Stomach smooth muscle (tissue), 2 donors: ENCODE measurements at regions not wholly inside any gene's neighbourhood (a gene's known extent, or its start where the extent isn't known, plus 50 kb on each side); places are given as distances from the start of the nearest gene placed in this dataset.
"Not testable (repeated sequence)": the region's sequence is repeated elsewhere in the genome, so short reads cannot be mapped to it uniquely, and the experiment has no call there.

Source experiments
- H3K27ac ChIP-seq: one replicate; pipeline ENCODE4 v1.7.0; 2013; ENCODE audit warnings: mild to moderate bottlenecking, low read length, inconsistent platforms
- H3K27me3 ChIP-seq, 2 donors: one replicate each; pipeline ENCODE4 v1.7.0; 2013; ENCODE audit warnings: low read length in 2 of 2; ENCODE audit not compliant: insufficient read depth in 2 of 2, control insufficient read depth in 1 of 2
- H3K36me3 ChIP-seq, 2 donors: one replicate each; pipeline ENCODE4 v1.7.0; 2013; ENCODE audit warnings: low read length in 2 of 2; ENCODE audit not compliant: control insufficient read depth in 2 of 2, insufficient read depth in 2 of 2
- H3K4me1 ChIP-seq: one replicate; pipeline ENCODE4 v1.7.0; 2013; ENCODE audit warnings: low read length; ENCODE audit not compliant: control insufficient read depth, insufficient read depth
- H3K4me3 ChIP-seq, 2 donors: one replicate each; pipeline ENCODE4 v1.7.0; 2013; ENCODE audit warnings: low read length in 2 of 2
- H3K9ac ChIP-seq, 2 donors: one replicate each; pipeline ENCODE4 v1.7.0; 2013; ENCODE audit warnings: low read length in 2 of 2, mild to moderate bottlenecking in 1 of 2
- H3K9me3 ChIP-seq, 2 donors: one replicate each; pipeline ENCODE4 v1.7.0; 2013; ENCODE audit warnings: low read length in 2 of 2; ENCODE audit not compliant: control insufficient read depth in 2 of 2
- donor health status: healthy.
- donor health status: Pancreatic carcinoma.

- Histone ChIP-seq H3K27me3 (no peaks in the 10 kb centered on the region), H3K9me3 (no peaks in the 10 kb centered on the region), H3K27ac (no peak overlapping the region), H3K9ac (no peak overlapping the region), H3K4me3 (no peak overlapping the region), H3K4me1 (no peaks in the 10 kb centered on the region), H3K36me3 (no peaks in the 10 kb centered on the region)
Measured at GRCh38 chr3:158920371-158920770, 118.5 kb downstream of the MFSD1 start.

- no peaks in the 10 kb centered on the region for H3K27me3 ChIP-seq
- no peak overlapping the region for H3K9ac ChIP-seq
- H3K27ac ChIP-seq: no peak overlapping the region
- H3K4me1 ChIP-seq: no peaks in the 10 kb centered on the region
- no peak overlapping the region for H3K4me3 ChIP-seq
- H3K36me3 ChIP-seq: no peaks in the 10 kb centered on the region
- no peaks in the 10 kb centered on the region for H3K9me3 ChIP-seq
Measured at GRCh38 chr3:158925021-158925420, 123.2 kb downstream of the MFSD1 start.

- H3K4me3 ChIP-seq: no peak overlapping the region
- H3K9me3 ChIP-seq: no peaks in the 10 kb centered on the region
- H3K27ac ChIP-seq: no peak overlapping the region
- H3K36me3 ChIP-seq: no peaks in the 10 kb centered on the region
- no peak overlapping the region for H3K9ac ChIP-seq
- H3K27me3 ChIP-seq: no peaks in the 10 kb centered on the region
- no peaks in the 10 kb centered on the region for H3K4me1 ChIP-seq
Measured at GRCh38 chr3:158925828-158926494, 124.1 kb downstream of the MFSD1 start.

- no peaks in the 10 kb centered on the region for H3K36me3 ChIP-seq
- H3K4me3 ChIP-seq: no peak overlapping the region
Measured at GRCh38 chr3:158935846-158936245, 134.0 kb downstream of the MFSD1 start.

GRCh38 chr3:158936530-158937113 is 134.8 kb downstream of the MFSD1 start:
- peaks cover 4 to 7% of the 10 kb centered on the region in 2 donors for H3K9me3 ChIP-seq

More at GRCh38 chr3:158935846-158936245, 134.0 kb downstream of the MFSD1 start:
- H3K9me3 ChIP-seq: peaks cover 4 to 7% of the 10 kb centered on the region in 2 donors
- H3K9ac ChIP-seq: no peak overlapping the region
- H3K27ac ChIP-seq: no peak overlapping the region
- no peaks in the 10 kb centered on the region for H3K27me3 ChIP-seq
- no peaks in the 10 kb centered on the region for H3K4me1 ChIP-seq

GRCh38 chr3:158950178-158950901 is 148.5 kb downstream of the MFSD1 start:
- no peaks in the 10 kb centered on the region for H3K9me3 ChIP-seq
- no peak overlapping the region for H3K27ac ChIP-seq
- H3K9ac ChIP-seq: no peak overlapping the region
- H3K27me3 ChIP-seq: no peaks in the 10 kb centered on the region
- H3K4me3 ChIP-seq: no peak overlapping the region
- no peaks in the 10 kb centered on the region for H3K4me1 ChIP-seq
- no peaks in the 10 kb centered on the region for H3K36me3 ChIP-seq

More at GRCh38 chr3:158936530-158937113, 134.8 kb downstream of the MFSD1 start:
- H3K4me1 ChIP-seq: no peaks in the 10 kb centered on the region
- no peaks in the 10 kb centered on the region for H3K36me3 ChIP-seq
- no peak overlapping the region for H3K4me3 ChIP-seq
- no peaks in the 10 kb centered on the region for H3K27me3 ChIP-seq
- no peak overlapping the region for H3K27ac ChIP-seq
- H3K9ac ChIP-seq: no peak overlapping the region

GRCh38 chr3:158953131-158953530 is 151.3 kb downstream of the MFSD1 start:
- Histone ChIP-seq H3K27me3 (no peaks in the 10 kb centered on the region), H3K27ac (no peak overlapping the region), H3K9me3 (no peaks in the 10 kb centered on the region), H3K4me3 (no peak overlapping the region), H3K9ac (no peak overlapping the region), H3K4me1 (no peaks in the 10 kb centered on the region), H3K36me3 (no peaks in the 10 kb centered on the region)

GRCh38 chr3:158954420-158954819 is 152.6 kb downstream of the MFSD1 start:
- H3K4me3 ChIP-seq: no peak overlapping the region
- no peaks in the 10 kb centered on the region for H3K4me1 ChIP-seq
- no peaks in the 10 kb centered on the region for H3K36me3 ChIP-seq
- H3K9ac ChIP-seq: no peak overlapping the region
- no peaks in the 10 kb centered on the region for H3K27me3 ChIP-seq
- no peak overlapping the region for H3K27ac ChIP-seq
- H3K9me3 ChIP-seq: no peaks in the 10 kb centered on the region

- H3K27me3 ChIP-seq, H3K9me3 ChIP-seq, H3K9ac ChIP-seq: not testable (repeated sequence)
Measured at GRCh38 chr3:158957777-158958176, 155.9 kb downstream of the MFSD1 start.

GRCh38 chr3:158958873-158959272 is 157.0 kb downstream of the MFSD1 start:
- H3K36me3 ChIP-seq: no peaks in the 10 kb centered on the region
- no peaks in the 10 kb centered on the region for H3K27me3 ChIP-seq
- no peaks in the 10 kb centered on the region for H3K4me1 ChIP-seq
- no peaks in the 10 kb centered on the region for H3K9me3 ChIP-seq
- H3K4me3 ChIP-seq: no peak overlapping the region
- no peak overlapping the region for H3K27ac ChIP-seq
- no peak overlapping the region for H3K9ac ChIP-seq

More at GRCh38 chr3:158957777-158958176, 155.9 kb downstream of the MFSD1 start:
- not testable (repeated sequence) for H3K27ac ChIP-seq, H3K36me3 ChIP-seq, H3K4me3 ChIP-seq, H3K4me1 ChIP-seq

- Histone ChIP-seq H3K36me3 (no peaks in the 10 kb centered on the region), H3K4me3 (no peak overlapping the region), H3K4me1 (no peaks in the 10 kb centered on the region), H3K9ac (no peak overlapping the region), H3K27me3 (no peaks in the 10 kb centered on the region), H3K27ac (no peak overlapping the region), H3K9me3 (no peaks in the 10 kb centered on the region)
Measured at GRCh38 chr3:158961471-158961870, 159.6 kb downstream of the MFSD1 start.
